DND-41 (cell line): ENCODE measurements at regions not wholly inside any gene's neighbourhood (a gene's known extent, or its start where the extent isn't known, plus 50 kb on each side); places are given as distances from the start of the nearest gene placed in this dataset.
A peak's percentile ranks its signal among the peaks of the same experiment; 100 is the strongest.

Experiments
- ATAC-seq: fragments of 200-7000 bp; cut with Tn5 transposase; 3 replicates; pipeline ENCODE4 v1.9.1; 2021; ENCODE audit warnings: low read depth; ENCODE audit not compliant: insufficient read depth
- DNase-seq: peaks from one replicate; pipeline ENCODE4 v3.0.0-alpha.2; 2020
- H2AFZ ChIP-seq: 2 replicates; pipeline ENCODE4 v1.6.0; 2012; ENCODE audit warnings: low read depth, low read length
- H3K27ac ChIP-seq: 2 replicates; pipeline ENCODE4 v1.5.1; 2012; ENCODE audit warnings: low read length, inconsistent platforms
- H3K27me3 ChIP-seq: fragments of 200-600 bp; sonication (generic); 2 replicates; pipeline ENCODE4 v1.6.0; 2012; ENCODE audit warnings: low read length, mild to moderate bottlenecking, inconsistent platforms; ENCODE audit not compliant: insufficient read depth, poor library complexity
- H3K36me3 ChIP-seq: 2 replicates; pipeline ENCODE4 v1.5.1; 2012; ENCODE audit warnings: low read length, inconsistent platforms; ENCODE audit not compliant: insufficient read depth
- H3K4me1 ChIP-seq: 2 replicates; pipeline ENCODE4 v1.5.1; 2012; ENCODE audit warnings: mild to moderate bottlenecking, low read length; ENCODE audit not compliant: insufficient read depth
- H3K4me2 ChIP-seq: 2 replicates; pipeline ENCODE4 v1.6.0; 2012; ENCODE audit warnings: mild to moderate bottlenecking, moderate library complexity, low read length, inconsistent platforms; ENCODE audit not compliant: insufficient read depth
- H3K4me3 ChIP-seq, 2 experiments: fragments of 200-600 bp in 1 of 2; shearing (Covaris generic) in 1 of 2; 2 replicates each; pipeline ENCODE4 v1.5.1; 2012 to 2016; ENCODE audit warnings: inconsistent platforms in 2 of 2, low read length in 2 of 2, mild to moderate bottlenecking in 2 of 2, low read depth in 1 of 2, moderate library complexity in 1 of 2
- H3K79me2 ChIP-seq: 2 replicates; pipeline ENCODE4 v1.6.0; 2012; ENCODE audit warnings: low read length, inconsistent platforms; ENCODE audit not compliant: insufficient read depth
- H3K9ac ChIP-seq: 2 replicates; pipeline ENCODE4 v1.6.0; 2012; ENCODE audit warnings: low read depth, mild to moderate bottlenecking, inconsistent platforms, low read length, moderate library complexity
- H3K9me3 ChIP-seq: 2 replicates; pipeline ENCODE4 v1.5.1; 2012; ENCODE audit warnings: low read length, moderate library complexity, mild to moderate bottlenecking, inconsistent platforms; ENCODE audit not compliant: insufficient read depth, severe bottlenecking
- H4K20me1 ChIP-seq: 2 replicates; pipeline ENCODE4 v1.6.0; 2012; ENCODE audit warnings: low read length; ENCODE audit not compliant: insufficient read depth
- CTCF ChIP-seq: IDR thresholded peaks from 2 replicates; pipeline ENCODE4 v1.5.1; 2012; ENCODE audit warnings: borderline replicate concordance, low read length, moderate library complexity, mild to moderate bottlenecking; ENCODE audit not compliant: poor library complexity, severe bottlenecking; ENCODE audit errors: extremely low read depth
- EZH2 ChIP-seq: IDR thresholded peaks from 3 replicates; pipeline ENCODE4 v1.6.1; 2012; ENCODE audit warnings: borderline replicate concordance, low read depth, mild to moderate bottlenecking, moderate library complexity, low read length, inconsistent platforms; ENCODE audit not compliant: severe bottlenecking

GRCh38 chr22:25485626-25486545 is 78.6 kb upstream of the GRK3 start:
- H3K27ac ChIP-seq: peak overlapping the region; percentile 68
- H3K36me3 ChIP-seq: peaks cover 4% of the 10 kb centered on the region; the same call in 1 of the 2 replicates
- TF ChIP-seq EZH2 (no peak), CTCF (no peak)
- no peak overlapping the region for H2AFZ ChIP-seq
- H3K79me2 ChIP-seq: no peaks in the 10 kb centered on the region
- no peak overlapping the region for H3K4me2 ChIP-seq
- no peak overlapping the region for H3K9ac ChIP-seq
- peak; percentile 90 for ATAC-seq
- no peak overlapping the region for H3K4me3 ChIP-seq
- no peaks in the 10 kb centered on the region for H4K20me1 ChIP-seq
- peaks cover 22% of the 10 kb centered on the region for H3K4me1 ChIP-seq
- H3K9me3 ChIP-seq: no peaks in the 10 kb centered on the region
- peak; percentile 70 for DNase-seq
- no peaks in the 10 kb centered on the region for H3K27me3 ChIP-seq

- Histone ChIP-seq H3K36me3 (peaks cover 4% of the 10 kb centered on the region; the same call in 1 of the 2 replicates), H3K4me1 (peaks cover 22% of the 10 kb centered on the region), H3K27me3 (no peaks in the 10 kb centered on the region), H3K4me3 (no peak overlapping the region), H4K20me1 (no peaks in the 10 kb centered on the region), H3K9me3 (no peaks in the 10 kb centered on the region), H2AFZ (no peak overlapping the region), H3K4me2 (no peak overlapping the region), H3K9ac (no peak overlapping the region), H3K27ac (no peak overlapping the region), H3K79me2 (no peaks in the 10 kb centered on the region)
- ATAC-seq (no peak), DNase-seq (no peak)
- TF ChIP-seq CTCF (no peak), EZH2 (no peak)
These were observed 77.0 kb upstream of the GRK3 start for GRCh38 chr22:25487508-25487907.

DNA sequence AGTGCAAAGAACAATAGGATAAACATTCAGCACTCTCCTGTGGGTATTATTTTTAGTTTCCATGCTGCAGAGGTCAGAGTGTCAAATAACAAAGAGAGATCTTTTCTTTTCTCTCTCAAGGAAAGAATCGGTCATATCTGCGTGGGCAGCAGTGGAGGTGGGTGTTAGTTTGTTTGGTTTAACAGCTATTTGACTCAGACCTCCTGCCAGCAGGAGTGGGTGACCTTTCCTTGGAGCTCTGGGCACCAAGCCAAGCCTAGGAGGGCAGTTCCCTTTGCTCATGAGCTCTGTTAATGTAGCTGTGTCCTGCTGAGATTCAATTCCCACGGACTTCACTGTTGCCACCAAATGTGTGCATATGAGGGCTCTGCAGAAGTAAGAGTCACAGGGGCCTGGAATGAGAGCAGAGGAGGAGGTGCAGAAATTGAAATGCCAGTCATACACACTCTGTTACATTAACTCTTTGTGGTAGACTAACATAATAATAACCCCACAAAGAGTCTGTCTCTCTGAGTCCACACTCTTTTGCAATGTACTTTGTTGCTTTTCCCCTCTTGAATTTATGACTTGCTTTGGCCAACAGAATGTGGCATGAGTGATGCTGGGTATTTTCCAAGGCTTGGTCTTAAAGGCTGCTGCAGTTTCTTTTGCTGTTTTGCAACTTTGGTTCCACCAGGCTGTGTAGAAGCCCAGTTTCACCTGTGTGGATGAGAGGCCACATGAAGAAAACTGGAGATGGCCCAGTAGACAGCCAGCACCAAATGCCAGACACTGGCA is 76.0 kb upstream of the GRK3 start:
- Histone ChIP-seq H3K27me3 (no peaks in the 10 kb centered on the region), H3K9ac (no peak overlapping the region), H4K20me1 (no peaks in the 10 kb centered on the region), H2AFZ (no peak overlapping the region), H3K4me1 (peaks cover 22% of the 10 kb centered on the region), H3K4me3 (no peak overlapping the region), H3K27ac (no peak overlapping the region), H3K9me3 (no peaks in the 10 kb centered on the region), H3K79me2 (no peaks in the 10 kb centered on the region), H3K4me2 (no peak overlapping the region), H3K36me3 (peaks cover 4% of the 10 kb centered on the region; the same call in 1 of the 2 replicates)
- DNase-seq: no peak
- ATAC-seq: no peak
- TF ChIP-seq CTCF: no peak
